ENCODE measurements at regions not wholly inside any gene's neighbourhood (a gene's known extent, or its start where the extent isn't known, plus 50 kb on each side); places are given as distances from the start of the nearest gene placed in this dataset.

DNA sequence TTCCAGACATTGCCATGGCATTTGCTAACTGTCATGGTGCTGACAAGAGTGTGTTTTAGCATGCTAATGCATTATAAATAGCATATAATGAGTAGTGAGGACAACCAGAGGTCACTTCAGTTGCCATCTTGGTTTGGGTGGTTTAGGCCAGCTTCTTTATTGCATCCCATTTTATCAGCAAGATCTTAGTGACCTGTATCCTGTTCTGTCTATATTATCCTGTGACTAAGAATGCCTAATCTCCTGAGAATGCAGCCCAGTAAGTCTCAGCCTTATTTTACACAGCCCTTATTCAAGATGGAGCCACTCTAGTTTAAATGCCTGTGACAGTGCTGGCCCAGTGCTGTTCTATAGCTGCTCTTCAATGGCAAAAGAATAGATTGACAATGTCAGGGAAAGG is 781.0 kb upstream of the ADGRB3 start:
- no peak overlapping the region for H3K4me2 ChIP-seq (ENCODE audit: insufficient read depth in 1 of 2, low read depth in 2 of 2, low read length in 2 of 2)
- no peak overlapping the region for H3K4ac ChIP-seq (replicated peaks; ENCODE audit: insufficient read length, low read depth, low read length)
- no peaks in the 10 kb centered on the region for H3K79me2 ChIP-seq (ENCODE audit: control insufficient read depth in 1 of 2, insufficient read depth in 2 of 2, low read length in 2 of 2)
- H3K18ac ChIP-seq (ENCODE audit: extremely low read depth, low read length), result no peak overlapping the region
- H3K27ac ChIP-seq (ENCODE audit: low read depth, low read length), result no peak overlapping the region
- no peak overlapping the region for H3K23ac ChIP-seq (ENCODE audit: insufficient read length)
- H3K9me3 ChIP-seq (ENCODE audit: insufficient read depth in 2 of 2, low read depth in 1 of 2, low read length in 1 of 2), result no peaks in the 10 kb centered on the region
- H3K4me3 ChIP-seq (ENCODE audit: extremely low read depth in 1 of 4, insufficient read depth in 2 of 4, low read depth in 3 of 4, low read length in 4 of 4), result no peak overlapping the region
- CTCF ChIA-PET (ENCODE audit: partially characterized antibody), result interaction anchor here (0.6 kb wide), 1 partner anchor 13 kb away, joined by 3 read pairs; no protein-coding TSS in a partner anchor
- no peaks in the 10 kb centered on the region for H3K36me3 ChIP-seq (ENCODE audit: control insufficient read depth in 2 of 4, insufficient read depth in 4 of 4, low read length in 3 of 4)
- no peak overlapping the region for H2AK5ac ChIP-seq (ENCODE audit: low read depth, low read length)
- no peak for FAIRE-seq
- DNase-seq (ENCODE audit: low read depth in 1 of 2, low spot score in 2 of 2), result no peak
- POLR2A ChIA-PET (ENCODE audit: partially characterized antibody), result no interaction called here
- H4K8ac ChIP-seq (ENCODE audit: extremely low read depth, insufficient read depth, low read length), result no peak overlapping the region
- no peak overlapping the region for H2BK15ac ChIP-seq (ENCODE audit: low read length)
- H3K9ac ChIP-seq (replicated peaks in 1 of 4; ENCODE audit: extremely low read depth in 1 of 4, low read depth in 3 of 4, low read length in 3 of 4), result no peak overlapping the region
- no peak overlapping the region for H3K14ac ChIP-seq (ENCODE audit: insufficient read length)
- no peak overlapping the region for H2BK12ac ChIP-seq (ENCODE audit: low read depth, low read length)
- H3K4me1 ChIP-seq (replicated peaks in 1 of 4; ENCODE audit: control insufficient read depth in 3 of 4, insufficient read depth in 4 of 4, low read length in 3 of 4), result no peaks in the 10 kb centered on the region
- H4K91ac ChIP-seq (replicated peaks; ENCODE audit: insufficient read length, low read length), result no peak overlapping the region
- no peak overlapping the region for H2BK20ac ChIP-seq (ENCODE audit: low read length)
- no peaks in the 10 kb centered on the region for H3K23me2 ChIP-seq (ENCODE audit: low read depth, low read length)
- no peak overlapping the region for H3K56ac ChIP-seq (replicated peaks; ENCODE audit: insufficient read length, low read depth, low read length)
- H4K20me1 ChIP-seq (replicated peaks in 1 of 2; ENCODE audit: control insufficient read depth in 1 of 2, insufficient read depth in 2 of 2, low read length in 2 of 2), result no peaks in the 10 kb centered on the region
- H2BK5ac ChIP-seq (ENCODE audit: low read depth, low read length), result no peak overlapping the region
- H3K27me3 ChIP-seq (replicated peaks in 1 of 4; ENCODE audit: control insufficient read depth in 3 of 4, extremely low read depth in 1 of 4, insufficient read depth in 3 of 4, low read length in 3 of 4), result no peaks in the 10 kb centered on the region
- TF ChIP-seq FOSL1 (IDR thresholded peaks at IDR 0.05; ENCODE audit: insufficient read depth, low read depth, low read length) (no peak), SP1 (IDR thresholded peaks at IDR 0.05; ENCODE audit: low read depth, low read length) (no peak), JUND (IDR thresholded peaks at IDR 0.05; ENCODE audit: low read length) (no peak), KDM4A (IDR thresholded peaks at IDR 0.05; ENCODE audit: low read depth, low read length, severe bottlenecking) (no peak), SIRT6 (IDR thresholded peaks at IDR 0.05; ENCODE audit: low read length) (no peak), RXRA (IDR thresholded peaks at IDR 0.05; ENCODE audit: insufficient read depth, low read depth, low read length) (no peak), NANOG (IDR thresholded peaks at IDR 0.05; ENCODE audit: insufficient read depth, low read depth, low read length, poor library complexity, severe bottlenecking) (no peak)
- no peak overlapping the region for H2AFZ ChIP-seq (ENCODE audit: low read length)
- H4K5ac ChIP-seq (ENCODE audit: insufficient read length, low read depth, low read length), result no peak overlapping the region
- no peaks in the 10 kb centered on the region for H3K79me1 ChIP-seq (ENCODE audit: low read depth, low read length)
- no peak overlapping the region for H2BK120ac ChIP-seq (replicated peaks; ENCODE audit: low read depth, low read length)

Measured in H1 (cell line).